IMR-90 (cell line): ENCODE measurements at regions not wholly inside any gene's neighbourhood (a gene's known extent, or its start where the extent isn't known, plus 50 kb on each side); places are given as distances from the start of the nearest gene placed in this dataset.

ENCODE experiments used
- ATAC-seq: fragments of 200-7000 bp; cut with Tn5 transposase; 2 replicates; pipeline ENCODE4 v1.9.1; 2020; ENCODE audit warnings: low read depth, mild to moderate bottlenecking, moderate library complexity
- BruUV-seq: library from RNA; stranded (reverse); fragments of 400-500 nt; replicated peaks from 2 replicates; lab custom pipeline; 2021; lab: Mats Ljungman, UMichigan
- CTCF ChIA-PET: fragments of 300-600 bp; formaldehyde crosslinking; extraction: SDS; loops from one replicate; lab custom pipeline; 2021; ENCODE audit warnings: antibody characterized with exemption; lab: Yijun Ruan, JAX
- POLR2A ChIA-PET: fragments of 300-600 bp; sonication (Branson Sonifier 250); formaldehyde crosslinking; loops from one replicate; lab custom pipeline; 2022; ENCODE audit warnings: antibody characterized with exemption; ENCODE audit not compliant: unreplicated experiment; lab: Charles Lee
- DNase-seq: peaks from one replicate; pipeline ENCODE4 v3.0.0; 2013
- H2AFZ ChIP-seq: replicated peaks from 2 replicates; pipeline ENCODE3; 2013; ENCODE audit warnings: low read length, mild to moderate bottlenecking; ENCODE audit not compliant: poor library complexity
- H2AK5ac ChIP-seq: 2 replicates; pipeline ENCODE4 v1.6.1; 2013; ENCODE audit warnings: low read depth, low read length, inconsistent platforms
- H2AK9ac ChIP-seq: replicated peaks from 2 replicates; pipeline ENCODE3; 2013; ENCODE audit warnings: mild to moderate bottlenecking, low read depth, low read length, moderate library complexity; ENCODE audit not compliant: poor library complexity
- H2BK120ac ChIP-seq: 2 replicates; pipeline ENCODE4 v1.6.1; 2013; ENCODE audit warnings: low read depth, low read length, inconsistent platforms
- H2BK15ac ChIP-seq: 3 replicates; pipeline ENCODE4 v1.6.1; 2013; ENCODE audit warnings: low read depth, low read length, inconsistent platforms
- H2BK20ac ChIP-seq: 2 replicates; pipeline ENCODE4 v1.6.1; 2013; ENCODE audit warnings: low read depth, mild to moderate bottlenecking, inconsistent platforms, low read length, moderate library complexity
- H2BK5ac ChIP-seq: 2 replicates; pipeline ENCODE4 v1.6.1; 2013; ENCODE audit warnings: mild to moderate bottlenecking, low read depth, low read length, inconsistent platforms; ENCODE audit not compliant: poor library complexity, severe bottlenecking
- H3K14ac ChIP-seq: replicated peaks from 2 replicates; pipeline ENCODE4 v1.6.1; 2013; ENCODE audit warnings: low read depth, low read length, inconsistent platforms
- H3K18ac ChIP-seq: 2 replicates; pipeline ENCODE4 v1.6.1; 2013; ENCODE audit warnings: low read depth, low read length, control low read depth
- H3K23ac ChIP-seq: 2 replicates; pipeline ENCODE4 v1.6.1; 2013; ENCODE audit warnings: low read depth, low read length, inconsistent platforms
- H3K27ac ChIP-seq: 2 replicates; pipeline ENCODE4 v1.5.1; 2013; ENCODE audit warnings: mild to moderate bottlenecking, control low read depth, low read length; ENCODE audit not compliant: insufficient read depth
- H3K27me3 ChIP-seq: 2 replicates; pipeline ENCODE4 v1.6.1; 2013; ENCODE audit warnings: low read length; ENCODE audit not compliant: control insufficient read depth, insufficient read depth
- H3K36me3 ChIP-seq: 2 replicates; pipeline ENCODE4 v1.6.1; 2013; ENCODE audit warnings: low read length, mixed read lengths; ENCODE audit not compliant: control insufficient read depth, insufficient read depth
- H3K4ac ChIP-seq: 2 replicates; pipeline ENCODE4 v1.6.1; 2013; ENCODE audit warnings: low read depth, low read length, inconsistent platforms
- H3K4me1 ChIP-seq: 2 replicates; pipeline ENCODE4 v1.6.1; 2013; ENCODE audit warnings: low read length, mixed read lengths; ENCODE audit not compliant: control insufficient read depth, insufficient read depth
- H3K4me2 ChIP-seq: 2 replicates; pipeline ENCODE4 v1.6.1; 2013; ENCODE audit warnings: low read depth, mild to moderate bottlenecking, control low read depth, low read length, moderate library complexity
- H3K4me3 ChIP-seq: 2 replicates; pipeline ENCODE4 v1.5.1; 2013; ENCODE audit warnings: low read depth, mild to moderate bottlenecking, control low read depth, low read length, moderate library complexity; ENCODE audit not compliant: insufficient read depth
- H3K56ac ChIP-seq: 2 replicates; pipeline ENCODE4 v1.6.1; 2013; ENCODE audit warnings: low read length, inconsistent platforms; ENCODE audit not compliant: insufficient read depth; ENCODE audit errors: extremely low read depth
- H3K79me1 ChIP-seq, 2 experiments: 2 replicates each; pipeline ENCODE4 v1.6.1; 2013; ENCODE audit warnings: low read length in 2 of 2, inconsistent platforms in 1 of 2, low read depth in 1 of 2
- H3K9ac ChIP-seq: 2 replicates; pipeline ENCODE4 v1.6.1; 2013; ENCODE audit warnings: low read depth, low read length, control low read depth
- H3K9me1 ChIP-seq: 2 replicates; pipeline ENCODE4 v1.6.1; 2013; ENCODE audit warnings: low read length, inconsistent platforms; ENCODE audit not compliant: insufficient read depth
- H3K9me3 ChIP-seq: 2 replicates; pipeline ENCODE4 v1.6.1; 2013; ENCODE audit warnings: low read length; ENCODE audit not compliant: control insufficient read depth, insufficient read depth
- H4K20me1 ChIP-seq: 2 replicates; pipeline ENCODE4 v1.6.1; 2013; ENCODE audit warnings: low read length, inconsistent platforms; ENCODE audit not compliant: insufficient read depth
- H4K5ac ChIP-seq: 2 replicates; pipeline ENCODE4 v1.6.1; 2013; ENCODE audit warnings: mild to moderate bottlenecking, low read depth, low read length, control low read depth
- H4K8ac ChIP-seq, 2 experiments: 2 replicates each; pipeline ENCODE4 v1.6.1; 2013; ENCODE audit warnings: low read depth in 2 of 2, low read length in 2 of 2, control low read depth in 1 of 2, inconsistent platforms in 1 of 2
- H4K91ac ChIP-seq: 2 replicates; pipeline ENCODE4 v1.6.1; 2013; ENCODE audit warnings: low read depth, low read length, inconsistent platforms; ENCODE audit not compliant: insufficient read depth
- BHLHE40 ChIP-seq: fragments of 150-350 bp; IDR thresholded peaks from 2 replicates; pipeline ENCODE4 v1.6.1; 2016; ENCODE audit warnings: mild to moderate bottlenecking, low read depth, low read length
- CEBPB ChIP-seq: IDR thresholded peaks from 2 replicates; pipeline ENCODE4 v1.6.1; 2012; ENCODE audit warnings: low read depth, low read length, improper control_type of control experiment
- CHD1 ChIP-seq: IDR thresholded peaks from 2 replicates; pipeline ENCODE4 v1.6.1; 2012; ENCODE audit warnings: low read depth, low read length, improper control_type of control experiment
- FOS ChIP-seq: fragments of 150-350 bp; IDR thresholded peaks from 2 replicates; pipeline ENCODE4 v1.6.1; 2016; ENCODE audit warnings: low read depth, low read length
- MAFK ChIP-seq: IDR thresholded peaks from 2 replicates; pipeline ENCODE4 v1.6.1; 2012; ENCODE audit warnings: low read depth, low read length, improper control_type of control experiment
- MAZ ChIP-seq: IDR thresholded peaks from 2 replicates; pipeline ENCODE4 v1.6.1; 2012; ENCODE audit warnings: low read depth, mild to moderate bottlenecking, low read length, improper control_type of control experiment, moderate library complexity, borderline replicate concordance
- MXI1 ChIP-seq: IDR thresholded peaks from 2 replicates; pipeline ENCODE4 v1.6.1; 2012; ENCODE audit warnings: low read depth, mild to moderate bottlenecking, low read length, moderate library complexity, borderline replicate concordance
- NFE2L2 ChIP-seq: fragments of 150-350 bp; IDR thresholded peaks from 2 replicates; pipeline ENCODE4 v1.6.1; 2016; ENCODE audit warnings: low read depth, mild to moderate bottlenecking, low read length
- POLR2A ChIP-seq: IDR thresholded peaks from 2 replicates; pipeline ENCODE4 v1.6.1; 2012; ENCODE audit warnings: mild to moderate bottlenecking, low read depth, low read length
- RAD21 ChIP-seq: IDR thresholded peaks from 2 replicates; pipeline ENCODE4 v1.6.1; 2012; ENCODE audit warnings: low read length, improper control_type of control experiment
- RCOR1 ChIP-seq: IDR thresholded peaks from 2 replicates; pipeline ENCODE4 v1.6.1; 2012; ENCODE audit warnings: mild to moderate bottlenecking, low read length, improper control_type of control experiment; ENCODE audit not compliant: insufficient replicate concordance
- RFX5 ChIP-seq: IDR thresholded peaks from 2 replicates; pipeline ENCODE4 v1.8.0; 2012; ENCODE audit warnings: low read depth, mild to moderate bottlenecking, low read length, moderate library complexity
- SMC3 ChIP-seq: fragments of 150-350 bp; IDR thresholded peaks from 2 replicates; pipeline ENCODE4 v1.6.1; 2016; ENCODE audit warnings: low read depth, mild to moderate bottlenecking, antibody characterized with exemption, low read length, moderate library complexity
- WGBS, 2 experiments: methylation state at CpG; one replicate each; pipeline versions ENCODE4 v1.1.5 to v1.1.7; 2013; ENCODE audit warnings: missing lambda C conversion rate in 2 of 2; ENCODE audit not compliant: insufficient read length in 1 of 2; ENCODE audit errors: extremely low coverage in 2 of 2; 5-methylcytosine and 5-hydroxymethylcytosine counted together
- dilution Hi-C: fragments of 300-500 bp; cut with HindIII; formaldehyde crosslinking; loops from one replicate; pipeline ENCODE4 v1.14.3; 2018; ENCODE audit warnings: low sequenced_read_pairs; ENCODE audit not compliant: unreplicated experiment
- in situ Hi-C: fragments of 300-500 bp; cut with MboI; formaldehyde crosslinking; loops from 3 replicates; pipeline ENCODE4 v1.14.3; 2019; ENCODE audit warnings: low sequenced_read_pairs, inconsistent platforms, mixed read lengths
- intact Hi-C: fragments of 100-400 bp; cut with micrococcal nuclease; formaldehyde crosslinking; loops from 2 replicates; pipeline ENCODE4 v1.10.0; 2022
- TF ChIP-seq, protein P1 (sequence below): fragments of 150-350 bp; IDR thresholded peaks from 2 replicates; pipeline ENCODE4 v1.6.1; 2017; ENCODE audit warnings: mild to moderate bottlenecking, antibody characterized with exemption, low read length, low read depth
- TF ChIP-seq, protein P2 (sequence below): conservative IDR thresholded peaks from 2 replicates; pipeline ENCODE4 v1.5.1; 2012; ENCODE audit warnings: mild to moderate bottlenecking, low read depth, low read length, improper control_type of control experiment
- TF ChIP-seq, protein P3 (sequence below): fragments of 150-350 bp; IDR thresholded peaks from 2 replicates; pipeline ENCODE4 v1.6.1; 2016; ENCODE audit warnings: low read depth, mild to moderate bottlenecking, low read length, moderate library complexity, borderline replicate concordance

DNA sequence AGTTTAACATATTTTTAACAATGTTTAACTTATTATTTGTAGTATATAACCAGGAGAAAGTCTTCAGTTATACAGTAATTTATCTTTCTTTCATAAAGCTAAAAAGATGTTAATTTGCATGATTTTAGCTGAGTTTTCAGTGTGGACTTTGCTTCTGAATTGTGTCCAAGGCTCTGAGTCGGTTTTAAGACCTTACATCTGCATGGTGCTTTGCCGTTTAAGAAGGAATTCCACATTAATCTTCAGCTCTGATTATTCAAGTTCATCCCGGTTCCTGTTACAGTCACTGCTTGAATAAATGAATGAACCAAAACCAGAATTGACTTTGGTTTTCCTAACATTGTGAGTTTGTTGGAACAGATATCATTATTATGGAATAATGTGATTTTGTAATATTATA is 419.7 kb upstream of the RGPD4 start:
- no peak for TF ChIP-seq POLR2A
- no peak for TF ChIP-seq MAFK
- no peak for TF ChIP-seq BHLHE40
- TF ChIP-seq, protein P1, sequence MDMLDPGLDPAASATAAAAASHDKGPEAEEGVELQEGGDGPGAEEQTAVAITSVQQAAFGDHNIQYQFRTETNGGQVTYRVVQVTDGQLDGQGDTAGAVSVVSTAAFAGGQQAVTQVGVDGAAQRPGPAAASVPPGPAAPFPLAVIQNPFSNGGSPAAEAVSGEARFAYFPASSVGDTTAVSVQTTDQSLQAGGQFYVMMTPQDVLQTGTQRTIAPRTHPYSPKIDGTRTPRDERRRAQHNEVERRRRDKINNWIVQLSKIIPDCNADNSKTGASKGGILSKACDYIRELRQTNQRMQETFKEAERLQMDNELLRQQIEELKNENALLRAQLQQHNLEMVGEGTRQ: no peak
- no peak for TF ChIP-seq RFX5
- TF ChIP-seq, protein P2, sequence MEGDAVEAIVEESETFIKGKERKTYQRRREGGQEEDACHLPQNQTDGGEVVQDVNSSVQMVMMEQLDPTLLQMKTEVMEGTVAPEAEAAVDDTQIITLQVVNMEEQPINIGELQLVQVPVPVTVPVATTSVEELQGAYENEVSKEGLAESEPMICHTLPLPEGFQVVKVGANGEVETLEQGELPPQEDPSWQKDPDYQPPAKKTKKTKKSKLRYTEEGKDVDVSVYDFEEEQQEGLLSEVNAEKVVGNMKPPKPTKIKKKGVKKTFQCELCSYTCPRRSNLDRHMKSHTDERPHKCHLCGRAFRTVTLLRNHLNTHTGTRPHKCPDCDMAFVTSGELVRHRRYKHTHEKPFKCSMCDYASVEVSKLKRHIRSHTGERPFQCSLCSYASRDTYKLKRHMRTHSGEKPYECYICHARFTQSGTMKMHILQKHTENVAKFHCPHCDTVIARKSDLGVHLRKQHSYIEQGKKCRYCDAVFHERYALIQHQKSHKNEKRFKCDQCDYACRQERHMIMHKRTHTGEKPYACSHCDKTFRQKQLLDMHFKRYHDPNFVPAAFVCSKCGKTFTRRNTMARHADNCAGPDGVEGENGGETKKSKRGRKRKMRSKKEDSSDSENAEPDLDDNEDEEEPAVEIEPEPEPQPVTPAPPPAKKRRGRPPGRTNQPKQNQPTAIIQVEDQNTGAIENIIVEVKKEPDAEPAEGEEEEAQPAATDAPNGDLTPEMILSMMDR: no peak
- no peak for TF ChIP-seq SMC3
- TF ChIP-seq CEBPB: no peak
- no peak for TF ChIP-seq RAD21
- TF ChIP-seq MXI1: no peak
- TF ChIP-seq NFE2L2: no peak
- TF ChIP-seq RCOR1: no peak
- TF ChIP-seq, protein P3, sequence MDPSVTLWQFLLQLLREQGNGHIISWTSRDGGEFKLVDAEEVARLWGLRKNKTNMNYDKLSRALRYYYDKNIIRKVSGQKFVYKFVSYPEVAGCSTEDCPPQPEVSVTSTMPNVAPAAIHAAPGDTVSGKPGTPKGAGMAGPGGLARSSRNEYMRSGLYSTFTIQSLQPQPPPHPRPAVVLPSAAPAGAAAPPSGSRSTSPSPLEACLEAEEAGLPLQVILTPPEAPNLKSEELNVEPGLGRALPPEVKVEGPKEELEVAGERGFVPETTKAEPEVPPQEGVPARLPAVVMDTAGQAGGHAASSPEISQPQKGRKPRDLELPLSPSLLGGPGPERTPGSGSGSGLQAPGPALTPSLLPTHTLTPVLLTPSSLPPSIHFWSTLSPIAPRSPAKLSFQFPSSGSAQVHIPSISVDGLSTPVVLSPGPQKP: no peak
- TF ChIP-seq MAZ: no peak
- TF ChIP-seq FOS: no peak
- TF ChIP-seq CHD1: no peak
- BruUV-seq: no TSS peak
- Histone ChIP-seq H3K56ac (no peak overlapping the region), H3K4me3 (no peak overlapping the region), H3K27ac (no peak overlapping the region), H4K8ac (no peak overlapping the region), H3K79me1 (no peaks in the 10 kb centered on the region), H2BK120ac (no peak overlapping the region), H4K5ac (no peak overlapping the region), H3K9ac (no peak overlapping the region), H4K20me1 (no peaks in the 10 kb centered on the region), H3K4me1 (no peaks in the 10 kb centered on the region), H3K36me3 (no peaks in the 10 kb centered on the region), H2BK5ac (no peak overlapping the region), H2AK5ac (no peak overlapping the region), H3K4me2 (no peak overlapping the region), H2BK20ac (no peak overlapping the region), H2AFZ (no peak overlapping the region), H2AK9ac (no peak overlapping the region), H3K9me3 (peaks cover 3% of the 10 kb centered on the region; the same call in 1 of the 2 replicates), H3K18ac (no peak overlapping the region), H2BK15ac (no peak overlapping the region), H3K27me3 (no peaks in the 10 kb centered on the region), H3K14ac (no peak overlapping the region), H3K4ac (no peak overlapping the region), H4K91ac (no peak overlapping the region), H3K23ac (no peak overlapping the region), H3K9me1 (no peaks in the 10 kb centered on the region)
- ATAC-seq (no peak), DNase-seq (no peak)
- dilution Hi-C loops (no loop called here), in situ Hi-C loops (no loop called here), intact Hi-C loops (no loop called here)
- WGBS, 2 experiments: no CpG with 5 or more reads among the region's 3 CpGs
- CTCF ChIA-PET: no interaction called here
- POLR2A ChIA-PET: no interaction called here
